Loucy (cell line): ENCODE measurements at regions not wholly inside any gene's neighbourhood (a gene's known extent, or its start where the extent isn't known, plus 50 kb on each side); places are given as distances from the start of the nearest gene placed in this dataset.

ENCODE experiments used
- H2AFZ ChIP-seq: fragments of 200-600 bp; sonication (generic); 2 replicates; pipeline ENCODE4 v1.6.0; 2016; ENCODE audit warnings: antibody characterized with exemption, mild to moderate bottlenecking, low read length, moderate library complexity
- H3F3A ChIP-seq: fragments of 200-600 bp; 2 replicates; pipeline ENCODE4 v1.6.0; 2016; ENCODE audit warnings: antibody characterized with exemption, low read depth, mild to moderate bottlenecking
- H3K27me3 ChIP-seq: fragments of 200-600 bp; sonication (generic); 2 replicates; pipeline ENCODE4 v1.6.1; 2014; ENCODE audit warnings: low read length, mild to moderate bottlenecking; ENCODE audit not compliant: insufficient read depth, poor library complexity, severe bottlenecking
- H3K36me3 ChIP-seq: fragments of 200-600 bp; sonication (generic); 2 replicates; pipeline ENCODE4 v1.6.1; 2016; ENCODE audit warnings: low read length; ENCODE audit not compliant: insufficient read depth
- H3K4me1 ChIP-seq: fragments of 200-600 bp; sonication (generic); 2 replicates; pipeline ENCODE4 v1.5.1; 2014; ENCODE audit warnings: low read length, mild to moderate bottlenecking; ENCODE audit not compliant: insufficient read depth, poor library complexity, severe bottlenecking
- H3K4me2 ChIP-seq: fragments of 200-600 bp; sonication (generic); 2 replicates; pipeline ENCODE4 v1.6.0; 2014; ENCODE audit warnings: antibody characterized with exemption, low read length, low read depth, mild to moderate bottlenecking; ENCODE audit not compliant: poor library complexity, severe bottlenecking
- H3K4me3 ChIP-seq: fragments of 200-600 bp; sonication (generic); 2 replicates; pipeline ENCODE4 v1.5.1; 2014; ENCODE audit warnings: low read length, mild to moderate bottlenecking, mixed read lengths; ENCODE audit not compliant: poor library complexity, severe bottlenecking
- H3K79me2 ChIP-seq: fragments of 200-600 bp; sonication (generic); 2 replicates; pipeline ENCODE4 v1.6.1; 2014; ENCODE audit warnings: low read length; ENCODE audit not compliant: insufficient read depth
- H3K9ac ChIP-seq: fragments of 200-600 bp; sonication (generic); 2 replicates; pipeline ENCODE4 v1.6.0; 2014; ENCODE audit warnings: mild to moderate bottlenecking, low read depth, low read length, moderate library complexity; ENCODE audit not compliant: poor library complexity, severe bottlenecking
- H3K9me2 ChIP-seq: fragments of 200-600 bp; sonication (generic); replicated peaks from 2 replicates; pipeline ENCODE4 v1.6.1; 2016; ENCODE audit warnings: low read depth, low read length, mixed read lengths
- H3K9me3 ChIP-seq: fragments of 200-600 bp; sonication (generic); 2 replicates; pipeline ENCODE4 v1.6.1; 2014; ENCODE audit warnings: mild to moderate bottlenecking, antibody characterized with exemption, low read length, low read depth; ENCODE audit not compliant: insufficient read depth
- H4K20me1 ChIP-seq: fragments of 200-600 bp; sonication (generic); 2 replicates; pipeline ENCODE4 v1.6.0; 2014; ENCODE audit warnings: antibody characterized with exemption, low read length, mild to moderate bottlenecking; ENCODE audit not compliant: insufficient read depth, poor library complexity, severe bottlenecking
- CTCF ChIP-seq: fragments of 200-600 bp; sonication (generic); conservative IDR thresholded peaks from 2 replicates; pipeline ENCODE4 v1.5.1; 2014; ENCODE audit warnings: mild to moderate bottlenecking, antibody characterized with exemption, low read length
- EZH2phosphoT487 ChIP-seq: fragments of 200-600 bp; IDR thresholded peaks from 2 replicates; pipeline ENCODE4 v1.6.1; 2018; ENCODE audit warnings: antibody characterized with exemption, mild to moderate bottlenecking, moderate library complexity, borderline replicate concordance

DNA sequence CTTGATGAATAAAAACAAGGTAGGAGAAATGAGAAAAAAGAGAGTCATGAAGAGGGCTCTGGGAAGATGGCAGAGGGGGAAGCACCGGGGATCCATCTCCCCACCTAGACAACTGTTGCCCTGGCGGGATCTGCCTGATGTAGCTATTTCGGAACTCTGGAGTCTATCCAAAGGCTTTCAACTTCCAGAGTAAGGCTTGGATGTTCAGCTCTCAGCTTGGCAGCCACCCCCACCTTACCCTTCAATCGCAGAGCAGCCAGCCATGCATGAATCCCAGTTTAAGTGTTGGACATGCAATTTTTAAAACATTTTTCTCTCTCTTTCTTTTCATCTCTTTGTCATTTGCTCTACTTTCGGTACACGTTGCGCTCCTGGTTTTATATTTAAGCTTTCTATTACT is 275.9 kb upstream of the EXOC2 start:
- Histone ChIP-seq H2AFZ (no peak overlapping the region), H3K9me2 (no peaks in the 10 kb centered on the region), H3K79me2 (no peaks in the 10 kb centered on the region), H3K27me3 (no peaks in the 10 kb centered on the region), H3K4me3 (no peak overlapping the region), H3K9me3 (no peaks in the 10 kb centered on the region), H4K20me1 (no peaks in the 10 kb centered on the region), H3K9ac (no peak overlapping the region), H3F3A (no peaks in the 10 kb centered on the region), H3K4me1 (no peaks in the 10 kb centered on the region), H3K36me3 (no peaks in the 10 kb centered on the region), H3K4me2 (no peak overlapping the region)
- TF ChIP-seq EZH2phosphoT487 (no peak), CTCF (no peak)

DNA sequence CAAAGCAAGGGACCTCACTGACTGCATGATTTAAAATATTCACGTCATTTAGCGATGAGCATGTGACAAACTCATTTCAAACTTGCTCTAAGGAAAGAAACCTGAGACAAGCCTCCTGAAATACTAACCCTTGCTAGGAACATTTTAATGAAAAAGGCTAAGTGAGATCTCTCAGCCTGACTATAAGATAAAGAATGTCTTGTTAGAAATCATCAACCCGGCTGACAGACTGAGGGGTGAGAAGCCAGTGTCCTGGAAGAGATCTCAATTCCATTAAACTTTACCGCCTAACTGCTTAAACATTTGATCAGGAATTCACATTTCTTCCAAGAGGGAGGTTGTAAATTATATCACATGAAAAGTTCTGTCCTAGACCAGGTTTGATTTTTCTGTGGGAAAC is 274.8 kb upstream of the EXOC2 start:
- H3K9me3 ChIP-seq = no peaks in the 10 kb centered on the region
- no peaks in the 10 kb centered on the region for H3K36me3 ChIP-seq
- H2AFZ ChIP-seq = no peak overlapping the region
- H3F3A ChIP-seq = no peaks in the 10 kb centered on the region
- no peak overlapping the region for H3K4me3 ChIP-seq
- no peaks in the 10 kb centered on the region for H4K20me1 ChIP-seq
- no peaks in the 10 kb centered on the region for H3K79me2 ChIP-seq
- no peaks in the 10 kb centered on the region for H3K9me2 ChIP-seq
- no peaks in the 10 kb centered on the region for H3K4me1 ChIP-seq
- TF ChIP-seq CTCF (no peak), EZH2phosphoT487 (no peak)
- no peak overlapping the region for H3K9ac ChIP-seq
- H3K27me3 ChIP-seq = no peaks in the 10 kb centered on the region
- H3K4me2 ChIP-seq = no peak overlapping the region

DNA sequence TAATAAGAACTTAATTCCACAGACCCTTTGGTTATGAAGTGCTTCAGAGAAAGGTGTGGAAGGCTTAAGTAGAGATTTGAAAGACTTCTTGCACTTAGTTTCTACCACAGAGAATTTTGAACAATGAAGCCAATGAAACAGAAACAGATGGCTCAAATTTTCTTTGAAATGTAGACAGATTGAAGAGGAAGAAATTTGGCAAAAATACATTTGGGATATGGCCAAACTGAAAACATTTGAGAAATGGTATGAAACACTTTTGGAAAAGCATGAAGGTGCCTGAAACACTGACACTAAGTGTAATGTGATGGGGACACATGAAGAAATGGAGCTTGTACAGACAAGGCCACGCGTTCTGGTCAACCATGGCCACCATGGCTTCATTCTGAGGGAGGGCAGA is 272.4 kb upstream of the EXOC2 start:
- Histone ChIP-seq H3K9ac (no peak overlapping the region), H4K20me1 (no peaks in the 10 kb centered on the region), H3K9me2 (no peaks in the 10 kb centered on the region), H3F3A (no peaks in the 10 kb centered on the region), H2AFZ (no peak overlapping the region), H3K4me1 (no peaks in the 10 kb centered on the region), H3K4me3 (no peak overlapping the region), H3K27me3 (no peaks in the 10 kb centered on the region), H3K4me2 (no peak overlapping the region), H3K79me2 (no peaks in the 10 kb centered on the region), H3K36me3 (no peaks in the 10 kb centered on the region), H3K9me3 (no peaks in the 10 kb centered on the region)
- TF ChIP-seq CTCF (no peak), EZH2phosphoT487 (no peak)
